ENCODE measurements at regions not wholly inside any gene's neighbourhood (a gene's known extent, or its start where the extent isn't known, plus 50 kb on each side); places are given as distances from the start of the nearest gene placed in this dataset.

DNA sequence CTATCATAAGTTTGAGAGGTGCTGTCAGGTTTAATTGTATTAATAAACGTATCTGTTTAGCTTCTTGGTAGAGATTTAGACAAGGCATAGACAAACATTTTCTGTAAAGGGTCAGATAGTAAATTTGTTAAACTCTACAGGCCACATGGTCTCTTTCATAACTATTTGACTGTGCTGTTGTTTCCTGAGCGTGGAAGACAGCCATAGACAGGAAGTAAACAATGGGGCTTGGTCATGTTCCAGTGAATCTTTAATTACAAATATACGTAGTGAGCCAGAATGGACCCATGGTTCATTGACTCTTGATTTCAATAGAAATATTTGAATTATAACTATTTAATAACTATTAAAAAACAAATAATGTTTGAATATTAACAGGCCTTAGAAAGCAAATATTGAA lies 451.1 kb downstream of the SH2D4B start:
- TF ChIP-seq, protein P1, sequence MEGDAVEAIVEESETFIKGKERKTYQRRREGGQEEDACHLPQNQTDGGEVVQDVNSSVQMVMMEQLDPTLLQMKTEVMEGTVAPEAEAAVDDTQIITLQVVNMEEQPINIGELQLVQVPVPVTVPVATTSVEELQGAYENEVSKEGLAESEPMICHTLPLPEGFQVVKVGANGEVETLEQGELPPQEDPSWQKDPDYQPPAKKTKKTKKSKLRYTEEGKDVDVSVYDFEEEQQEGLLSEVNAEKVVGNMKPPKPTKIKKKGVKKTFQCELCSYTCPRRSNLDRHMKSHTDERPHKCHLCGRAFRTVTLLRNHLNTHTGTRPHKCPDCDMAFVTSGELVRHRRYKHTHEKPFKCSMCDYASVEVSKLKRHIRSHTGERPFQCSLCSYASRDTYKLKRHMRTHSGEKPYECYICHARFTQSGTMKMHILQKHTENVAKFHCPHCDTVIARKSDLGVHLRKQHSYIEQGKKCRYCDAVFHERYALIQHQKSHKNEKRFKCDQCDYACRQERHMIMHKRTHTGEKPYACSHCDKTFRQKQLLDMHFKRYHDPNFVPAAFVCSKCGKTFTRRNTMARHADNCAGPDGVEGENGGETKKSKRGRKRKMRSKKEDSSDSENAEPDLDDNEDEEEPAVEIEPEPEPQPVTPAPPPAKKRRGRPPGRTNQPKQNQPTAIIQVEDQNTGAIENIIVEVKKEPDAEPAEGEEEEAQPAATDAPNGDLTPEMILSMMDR (IDR thresholded peaks at IDR 0.05; ENCODE audit: insufficient read depth, low read length, poor library complexity, severe bottlenecking): no peak
- TF ChIP-seq EZH2phosphoT487 (conservative IDR thresholded peaks at IDR 0.05; ENCODE audit: low read length): no peak

Measured in SU-DHL-6 (cell line).